GM12878 (cell line): ENCODE measurements at regions not wholly inside any gene's neighbourhood (a gene's known extent, or its start where the extent isn't known, plus 50 kb on each side); places are given as distances from the start of the nearest gene placed in this dataset.

Experiments
- ATAC-seq: fragments of 200-7000 bp; cut with Tn5 transposase; 3 replicates; pipeline ENCODE4 v1.9.1; 2020; ENCODE audit warnings: mild to moderate bottlenecking, moderate library complexity
- BruUV-seq: library from RNA; stranded (reverse); fragments of 400-500 nt; replicated peaks from 2 replicates; lab custom pipeline; 2021; lab: Mats Ljungman, UMichigan
- CTCF ChIA-PET: fragments of 300-600 bp; sonication (Branson Sonifier 250); formaldehyde crosslinking; extraction: SDS; loops from one replicate; lab custom pipeline; 2021; ENCODE audit warnings: inconsistent platforms; lab: Yijun Ruan, JAX
- POLR2A ChIA-PET: fragments of 350-600 bp; formaldehyde crosslinking; extraction: SDS; loops from one replicate; lab custom pipeline; 2021; ENCODE audit warnings: inconsistent platforms; lab: Charles Lee
- RAD21 ChIA-PET: fragments of 300-600 bp; sonication (Branson Sonifier 250); formaldehyde crosslinking; loops from one replicate; lab custom pipeline; 2023; ENCODE audit warnings: antibody characterized with exemption; ENCODE audit not compliant: unreplicated experiment; lab: Charles Lee
- SMC1A ChIA-PET: fragments of 300-600 bp; sonication (Branson Sonifier 250); formaldehyde crosslinking; loops from one replicate; lab custom pipeline; 2023; ENCODE audit not compliant: unreplicated experiment, uncharacterized antibody; lab: Charles Lee
- DNase-seq: peaks from one replicate; pipeline ENCODE4 v3.0.0-alpha.2; 2011; ENCODE audit warnings: low read depth, low spot score
- FAIRE-seq: peaks from 3 replicates; lab custom pipeline; 2011; peaks lifted over from hg19 to GRCh38; lab: Jason Lieb, UNC
- H2AFZ ChIP-seq: 2 replicates; pipeline ENCODE4 v1.6.0; 2011; ENCODE audit warnings: low read depth, low read length, control low read depth; ENCODE audit not compliant: control insufficient read depth
- H3K27ac ChIP-seq: 2 replicates; pipeline ENCODE4 v1.5.1; 2011; ENCODE audit warnings: control low read depth; ENCODE audit not compliant: control insufficient read depth, insufficient read depth
- H3K27me3 ChIP-seq, 2 experiments: replicated peaks in 1 of 2; 2 replicates each; pipeline versions ENCODE4 v1.6.0 to v1.6.1; 2011; ENCODE audit warnings: low read length in 1 of 2; ENCODE audit not compliant: control insufficient read depth in 2 of 2, insufficient read depth in 2 of 2
- H3K36me3 ChIP-seq, 2 experiments: 2 replicates each; pipeline ENCODE4 v1.5.1; 2011; ENCODE audit warnings: low read length in 1 of 2; ENCODE audit not compliant: control insufficient read depth in 2 of 2, insufficient read depth in 2 of 2
- H3K4me1 ChIP-seq: 2 replicates; pipeline ENCODE4 v1.6.1; 2011; ENCODE audit warnings: mild to moderate bottlenecking, low read length, moderate library complexity, mixed read lengths; ENCODE audit not compliant: control insufficient read depth, insufficient read depth
- H3K4me2 ChIP-seq: 2 replicates; pipeline ENCODE4 v1.6.0; 2011; ENCODE audit warnings: control low read depth; ENCODE audit not compliant: control insufficient read depth, insufficient read depth
- H3K4me3 ChIP-seq: fragments of 200-600 bp; sonication (generic); 2 replicates; pipeline ENCODE4 v1.5.1; 2016
- H3K79me2 ChIP-seq: 2 replicates; pipeline ENCODE4 v1.6.0; 2011; ENCODE audit warnings: low read length; ENCODE audit not compliant: control insufficient read depth, insufficient read depth
- H3K9ac ChIP-seq: 2 replicates; pipeline ENCODE4 v1.8.0; 2011; ENCODE audit warnings: low read length, control low read depth, mixed read lengths; ENCODE audit not compliant: control insufficient read depth, insufficient read depth
- H3K9me3 ChIP-seq: replicated peaks from 3 replicates; pipeline ENCODE4 v1.5.1; 2011; ENCODE audit warnings: mild to moderate bottlenecking, low read length; ENCODE audit not compliant: control insufficient read depth, insufficient read depth
- H4K20me1 ChIP-seq: 2 replicates; pipeline ENCODE4 v1.6.0; 2011; ENCODE audit not compliant: control insufficient read depth, insufficient read depth
- MTA3 ChIP-seq: IDR thresholded peaks from 2 replicates; pipeline ENCODE4 v1.6.1; 2012; ENCODE audit warnings: low read length, inconsistent platforms, borderline replicate concordance
- MXI1 ChIP-seq: fragments of 150-350 bp; IDR thresholded peaks from 2 replicates; pipeline ENCODE4 v1.6.1; 2011; ENCODE audit warnings: low read depth, mild to moderate bottlenecking, inconsistent platforms, low read length, improper control_type of control experiment
- PKNOX1 ChIP-seq: fragments of 450-650 bp; IDR thresholded peaks from 2 replicates; pipeline ENCODE4 v1.6.1; 2016; ENCODE audit warnings: mild to moderate bottlenecking
- YY1 ChIP-seq: IDR thresholded peaks from 2 replicates; pipeline ENCODE4 v1.6.1; 2011; ENCODE audit warnings: low read depth, mild to moderate bottlenecking, low read length
- in situ Hi-C: fragments of 300-500 bp; cut with MboI; formaldehyde crosslinking; loops from 9 replicates; pipeline ENCODE4 v1.14.3; 2018; ENCODE audit warnings: mixed read lengths
- intact Hi-C: fragments of 100-400 bp; cut with micrococcal nuclease; formaldehyde crosslinking; loops from one replicate; pipeline ENCODE4 v1.14.2; 2022; ENCODE audit not compliant: unreplicated experiment

- TF ChIP-seq MXI1 (no peak), MTA3 (no peak)
- TF ChIP-seq, all 136 proteins: peak for 0
Observed at GRCh38 chr5:57939335-57939734, 456.7 kb upstream of the ACTBL2 start (continued).

GRCh38 chr5:57938174-57938557, 455.6 kb upstream of the ACTBL2 start:
- ChIA-PET CTCF (no interaction called here), POLR2A (no interaction called here)
- no peak for FAIRE-seq

More at GRCh38 chr5:57938174-57938557, 455.6 kb upstream of the ACTBL2 start:
- no TSS peak for BruUV-seq
- H4K20me1 ChIP-seq, result no peaks in the 10 kb centered on the region
- no peaks in the 10 kb centered on the region for H3K79me2 ChIP-seq
- H3K4me3 ChIP-seq, result no peak overlapping the region
- intact Hi-C loops (no loop called here), in situ Hi-C loops (no loop called here)
- no peaks in the 10 kb centered on the region for H3K27me3 ChIP-seq
- no peak overlapping the region for H3K4me2 ChIP-seq
- no peak overlapping the region for H3K9ac ChIP-seq
- no peaks in the 10 kb centered on the region for H3K4me1 ChIP-seq
- SMC1A ChIA-PET, result interaction anchor here (0.7 kb wide), 1 partner anchor 35 kb away, joined by 3 read pairs; no protein-coding TSS in a partner anchor
- no peak for TF ChIP-seq PKNOX1
- TF ChIP-seq YY1, result no peak
- no peak overlapping the region for H3K27ac ChIP-seq
- RAD21 ChIA-PET, result no interaction called here
- H3K36me3 ChIP-seq, result no peaks in the 10 kb centered on the region
- DNase-seq (no peak), ATAC-seq (no peak)
- no peaks in the 10 kb centered on the region for H3K9me3 ChIP-seq
- H2AFZ ChIP-seq, result no peak overlapping the region
